Keratinocyte (primary cell): ENCODE measurements at regions not wholly inside any gene's neighbourhood (a gene's known extent, or its start where the extent isn't known, plus 50 kb on each side); places are given as distances from the start of the nearest gene placed in this dataset.

Experiments used
- DNase-seq: peaks from one replicate; pipeline ENCODE4 v3.0.0-alpha.2; 2011; ENCODE audit warnings: low read depth, missing footprints, low spot score
- FAIRE-seq: peaks from 2 replicates; lab custom pipeline; 2011; peaks lifted over from hg19 to GRCh38; lab: Jason Lieb, UNC
- H2AFZ ChIP-seq: 2 replicates; pipeline ENCODE4 v1.6.0; 2012; ENCODE audit warnings: low read length, control low read depth, inconsistent platforms; ENCODE audit not compliant: control insufficient read depth
- H3K27ac ChIP-seq: 2 replicates; pipeline ENCODE4 v1.5.1; 2011; ENCODE audit warnings: low read length; ENCODE audit not compliant: control insufficient read depth, insufficient read depth
- H3K27me3 ChIP-seq: 3 replicates; pipeline ENCODE4 v1.6.0; 2011; ENCODE audit warnings: low read length; ENCODE audit not compliant: control insufficient read depth, insufficient read depth; ENCODE audit errors: extremely low read depth
- H3K36me3 ChIP-seq, 2 experiments: 2 replicates in 1 of 2; 3 replicates in 1 of 2; pipeline ENCODE4 v1.5.1; 2011; ENCODE audit warnings: low read length in 2 of 2, mild to moderate bottlenecking in 1 of 2; ENCODE audit not compliant: control insufficient read depth in 2 of 2, insufficient read depth in 2 of 2; ENCODE audit errors: extremely low read depth in 1 of 2
- H3K4me1 ChIP-seq: 3 replicates; pipeline ENCODE4 v1.5.1; 2011; ENCODE audit warnings: low read length; ENCODE audit not compliant: control insufficient read depth, insufficient read depth; ENCODE audit errors: extremely low read depth
- H3K4me2 ChIP-seq: 3 replicates; pipeline ENCODE4 v1.6.0; 2011; ENCODE audit warnings: low read depth, low read length; ENCODE audit not compliant: control insufficient read depth, insufficient read depth; ENCODE audit errors: extremely low read depth
- H3K4me3 ChIP-seq, 3 experiments: fragments of 200-600 bp in 1 of 3; sonication (generic) in 1 of 3; 2 replicates in 2 of 3; 3 replicates in 1 of 3; pipeline ENCODE4 v1.5.1; 2011 to 2016; ENCODE audit warnings: low read length in 3 of 3, mild to moderate bottlenecking in 3 of 3, control low read depth in 2 of 3, inconsistent platforms in 1 of 3, low read depth in 1 of 3, mixed read lengths in 1 of 3, mixed run types in 1 of 3, moderate library complexity in 1 of 3; ENCODE audit not compliant: control insufficient read depth in 2 of 3, insufficient read depth in 2 of 3; ENCODE audit errors: extremely low read depth in 1 of 3
- H3K79me2 ChIP-seq: 2 replicates; pipeline ENCODE4 v1.6.0; 2012; ENCODE audit warnings: low read length; ENCODE audit not compliant: control insufficient read depth, insufficient read depth
- H3K9ac ChIP-seq: 3 replicates; pipeline ENCODE4 v1.6.0; 2011; ENCODE audit warnings: low read length; ENCODE audit not compliant: control insufficient read depth, insufficient read depth; ENCODE audit errors: extremely low read depth
- H3K9me1 ChIP-seq: 3 replicates; pipeline ENCODE4 v1.6.0; 2011; ENCODE audit warnings: low read length; ENCODE audit not compliant: control insufficient read depth, insufficient read depth; ENCODE audit errors: extremely low read depth
- H3K9me3 ChIP-seq: 2 replicates; pipeline ENCODE4 v1.5.1; 2012; ENCODE audit warnings: low read depth, low read length; ENCODE audit not compliant: control insufficient read depth
- H4K20me1 ChIP-seq: 3 replicates; pipeline ENCODE4 v1.6.0; 2011; ENCODE audit warnings: low read length; ENCODE audit not compliant: control insufficient read depth, insufficient read depth; ENCODE audit errors: extremely low read depth
- CTCF ChIP-seq, 3 experiments: IDR thresholded peaks in 1 of 3; conservative IDR thresholded peaks in 1 of 3; optimal IDR thresholded peaks in 1 of 3; 2 replicates in 2 of 3; 3 replicates in 1 of 3; pipeline versions ENCODE3 to v1.5.1; 2011; ENCODE audit warnings: low read length in 3 of 3, mild to moderate bottlenecking in 3 of 3, moderate library complexity in 2 of 3, control low read depth in 1 of 3, inconsistent platforms in 1 of 3; ENCODE audit not compliant: insufficient read depth in 2 of 3; ENCODE audit errors: extremely low read depth in 1 of 3
- EZH2 ChIP-seq: IDR thresholded peaks from one replicate; pipeline ENCODE4 v1.6.1; 2012; ENCODE audit warnings: inconsistent platforms, mild to moderate bottlenecking, low read length, moderate library complexity
- dilution Hi-C: fragments of 300-500 bp; cut with MboI; formaldehyde crosslinking; loops from one replicate; pipeline ENCODE4 v1.7.0; 2020; ENCODE audit warnings: low sequenced_read_pairs; ENCODE audit not compliant: extremely low pct_ligation_motif_present

GRCh38 chr5:45796959-45797553 lies 100.9 kb upstream of the HCN1 start:
- no peak overlapping the region for H3K4me2 ChIP-seq
- no peaks in the 10 kb centered on the region for H3K36me3 ChIP-seq
- no peaks in the 10 kb centered on the region for H3K27me3 ChIP-seq
- H3K4me1 ChIP-seq, result no peaks in the 10 kb centered on the region
- H3K27ac ChIP-seq, result no peak overlapping the region
- no peaks in the 10 kb centered on the region for H4K20me1 ChIP-seq
- H3K9me3 ChIP-seq, result peaks cover 4% of the 10 kb centered on the region
- TF ChIP-seq CTCF (optimal IDR thresholded peaks at IDR 0.05 in 1 of 3, IDR thresholded peaks at IDR 0.05 in 1 of 3, conservative IDR thresholded peaks at IDR 0.05 in 1 of 3; ENCODE audit: extremely low read depth in 1 of 3, insufficient read depth in 2 of 3, low read length in 3 of 3), result peak in 1 of 3 experiments; percentile 42
- no peak for TF ChIP-seq EZH2
- H3K9ac ChIP-seq, result no peak overlapping the region
- no peak for DNase-seq
- H2AFZ ChIP-seq, result no peak overlapping the region
- H3K9me1 ChIP-seq, result no peaks in the 10 kb centered on the region
- no peak for FAIRE-seq
- no peaks in the 10 kb centered on the region for H3K79me2 ChIP-seq
- dilution Hi-C loops, result no loop called here
- no peak overlapping the region for H3K4me3 ChIP-seq

GRCh38 chr5:45795458-45795857 lies 99.3 kb upstream of the HCN1 start:
- Histone ChIP-seq H3K36me3 (no peaks in the 10 kb centered on the region), H3K4me2 (no peak overlapping the region), H3K4me1 (no peaks in the 10 kb centered on the region), H3K9me3 (no peaks in the 10 kb centered on the region), H4K20me1 (no peaks in the 10 kb centered on the region), H2AFZ (no peak overlapping the region), H3K27me3 (no peaks in the 10 kb centered on the region), H3K9me1 (no peaks in the 10 kb centered on the region), H3K79me2 (no peaks in the 10 kb centered on the region), H3K9ac (no peak overlapping the region), H3K4me3 (no peak overlapping the region), H3K27ac (no peak overlapping the region)
- DNase-seq (no peak), FAIRE-seq (no peak)
- dilution Hi-C loops, result no loop called here
- TF ChIP-seq CTCF (optimal IDR thresholded peaks at IDR 0.05 in 1 of 3, IDR thresholded peaks at IDR 0.05 in 1 of 3, conservative IDR thresholded peaks at IDR 0.05 in 1 of 3; ENCODE audit: extremely low read depth in 1 of 3, insufficient read depth in 2 of 3, low read length in 3 of 3) (no peak), EZH2 (no peak)
